Stimulated activated CD8-positive, alpha-beta memory T cell treated with anti-CD3 and anti-CD28 coated beads, Interleukin-4, amount 100 ng/mL, for 1 hour (primary cell): ENCODE measurements at regions not wholly inside any gene's neighbourhood (a gene's known extent, or its start where the extent isn't known, plus 50 kb on each side); places are given as distances from the start of the nearest gene placed in this dataset.
"Not testable (repeated sequence)": the region's sequence is repeated elsewhere in the genome, so short reads cannot be mapped to it uniquely, and the experiment has no call there.

Experiments
- DNase-seq, 2 donors: peaks; one replicate each; pipeline ENCODE4 v3.0.0-alpha.2; 2020; ENCODE audit warnings: low read depth in 2 of 2, low spot score in 1 of 2

DNA sequence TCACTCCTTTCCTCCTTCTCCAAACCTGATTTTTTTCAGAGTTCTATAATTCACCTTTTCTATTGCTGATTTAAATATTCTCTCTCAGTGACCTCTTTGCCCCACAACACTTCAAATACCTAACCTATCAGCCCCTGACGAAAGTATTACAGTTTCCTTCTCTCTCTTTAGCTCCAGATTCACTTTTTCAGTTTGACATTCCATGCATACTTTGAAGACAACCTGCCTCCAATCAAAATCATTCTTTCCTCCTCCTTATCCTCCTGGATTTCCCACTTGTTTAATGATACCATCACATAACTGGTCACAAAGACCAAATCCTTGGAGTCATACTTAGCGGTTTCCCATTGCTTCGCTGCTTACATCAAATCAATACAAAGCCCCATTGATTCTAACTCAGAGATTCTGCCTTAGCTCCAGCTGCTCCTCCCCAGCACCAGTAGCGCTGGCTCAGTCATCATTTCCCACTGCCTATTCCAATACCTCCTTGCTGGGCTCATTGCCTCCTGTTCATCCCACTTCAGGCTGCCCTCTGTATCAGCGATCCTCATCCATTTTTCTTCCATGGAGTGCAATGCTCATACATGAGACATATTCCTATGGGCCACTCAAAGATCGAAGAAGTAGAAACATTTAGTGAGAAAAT, 240.1 kb downstream of the ZNF92 start:
- not testable (repeated sequence) for DNase-seq

DNA sequence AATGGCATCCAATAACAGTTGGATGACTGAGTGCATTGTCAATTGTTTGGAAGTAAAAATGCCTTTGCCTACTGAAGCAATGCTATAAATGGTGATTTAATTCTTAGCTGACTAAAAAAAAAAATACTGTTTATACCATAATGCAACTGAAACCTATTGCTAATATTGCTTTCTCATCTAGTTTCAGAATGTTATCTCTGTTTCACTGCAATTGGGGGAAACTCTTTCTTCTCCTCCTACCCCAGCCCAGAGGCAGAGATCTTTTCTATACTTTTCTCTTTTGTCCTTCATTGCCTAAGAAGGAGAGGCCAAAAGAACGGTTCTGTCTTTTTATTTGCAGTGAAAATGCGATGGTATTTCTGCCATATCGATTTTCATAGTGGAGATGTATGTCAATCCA, 242.5 kb downstream of the ZNF92 start:
- DNase-seq, result not testable (repeated sequence)

DNA sequence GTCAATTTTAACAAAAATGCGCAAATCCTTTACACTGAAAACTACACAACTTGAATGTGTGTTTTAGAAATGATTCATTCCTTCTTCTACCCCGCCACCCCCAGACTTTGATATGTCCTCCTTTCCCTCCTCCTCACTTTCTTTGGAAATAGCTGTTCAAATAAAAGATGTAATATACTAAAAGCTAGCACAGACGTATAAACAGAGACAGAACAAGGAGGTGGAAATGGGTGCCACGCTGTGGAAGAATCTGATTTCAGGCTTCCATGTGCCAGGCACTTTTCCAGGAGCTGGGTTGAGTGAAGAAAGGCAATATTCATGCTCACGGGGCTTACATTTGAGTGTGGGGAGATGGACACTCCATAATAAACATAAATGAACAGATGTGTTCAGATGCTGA, 246.6 kb downstream of the ZNF92 start:
- not testable (repeated sequence) for DNase-seq

DNA sequence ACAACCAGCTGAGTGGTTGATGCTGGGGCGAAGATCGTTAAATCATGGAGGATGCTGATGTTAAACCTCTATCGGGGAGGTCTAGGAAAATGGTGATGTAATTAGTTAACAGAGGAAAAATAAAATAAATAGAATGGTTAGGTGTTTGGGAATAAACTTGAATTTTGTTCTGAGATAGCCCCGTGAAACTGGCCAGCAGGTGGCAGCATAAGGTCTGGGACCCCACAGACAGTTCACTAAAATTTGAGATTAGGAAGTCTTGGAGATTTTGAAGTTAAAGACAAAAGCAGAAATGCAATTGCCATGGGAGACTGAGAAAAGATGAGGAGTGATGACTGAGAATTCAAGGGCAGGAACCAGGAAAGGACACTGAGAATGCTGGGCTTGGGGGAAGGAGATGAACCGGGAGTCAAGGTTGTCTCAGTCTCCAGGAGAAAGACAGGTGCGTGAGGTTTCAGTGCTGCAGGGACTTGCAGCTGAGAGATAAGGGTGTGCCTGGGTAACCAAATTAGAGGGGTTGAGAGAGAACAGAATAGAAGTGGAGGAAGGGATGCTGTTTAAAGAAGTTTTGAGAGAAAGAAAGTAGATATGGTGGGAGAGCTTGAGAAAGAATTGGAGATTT, 248.0 kb downstream of the ZNF92 start:
- DNase-seq, result not testable (repeated sequence)

DNA sequence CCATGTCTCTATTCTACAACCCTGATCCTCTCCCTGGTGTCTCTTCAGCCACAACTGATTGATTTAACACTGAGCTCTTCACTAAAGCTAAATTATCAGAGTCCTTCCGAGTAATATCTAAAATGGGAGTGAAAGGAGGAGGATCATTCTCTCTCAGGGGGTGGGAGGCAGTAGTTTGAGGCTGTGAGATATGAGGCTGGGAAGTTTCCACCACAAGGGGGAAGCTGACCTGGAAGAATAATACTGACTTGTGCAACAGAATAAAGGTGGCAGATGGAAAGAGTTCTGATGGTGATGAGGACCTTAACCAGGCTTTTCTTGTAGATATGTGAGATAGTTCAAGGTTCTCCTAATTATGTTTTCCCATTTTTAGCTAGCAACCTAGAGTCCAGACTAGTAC, 241.6 kb upstream of the VKORC1L1 start:
- DNase-seq, result not testable (repeated sequence)

DNA sequence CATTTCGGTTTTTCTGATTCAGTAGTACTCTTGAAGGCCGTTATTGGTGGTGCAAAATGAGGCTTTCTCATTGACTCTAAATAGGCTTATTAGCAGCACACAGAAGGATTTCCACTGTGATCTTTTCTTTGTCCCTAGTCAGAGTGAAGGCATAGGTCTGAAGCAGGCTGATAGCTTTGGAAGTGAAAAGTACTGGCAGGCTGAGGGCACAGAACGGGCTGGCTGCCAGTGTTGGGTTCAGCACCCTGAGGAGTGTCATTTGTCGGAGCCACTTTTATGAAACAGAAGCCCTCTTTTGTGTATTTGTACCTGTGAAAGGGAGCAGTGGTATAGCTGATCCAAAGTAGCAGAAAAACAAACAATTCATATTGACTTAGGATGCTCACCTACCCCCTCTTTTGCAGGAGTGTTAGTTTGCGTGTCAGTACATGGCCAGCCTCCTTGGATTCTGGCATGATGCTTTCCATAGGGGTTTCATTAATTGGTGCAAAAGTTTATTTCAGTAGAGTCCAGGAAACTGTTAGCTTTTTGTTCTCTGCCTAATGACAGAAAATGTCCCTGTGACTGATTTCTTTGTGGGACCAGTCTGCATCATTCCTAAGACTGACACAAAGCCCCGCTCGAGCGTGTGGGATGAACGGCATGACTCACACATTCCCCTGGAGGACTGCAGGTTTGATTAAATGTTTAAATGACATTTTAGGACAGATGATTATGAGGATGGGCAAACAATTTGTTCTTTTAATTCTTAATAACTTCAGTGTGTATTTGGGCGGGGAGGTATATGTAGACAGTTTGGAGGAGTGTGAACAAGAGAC, 239.1 kb upstream of the VKORC1L1 start:
- DNase-seq, result not testable (repeated sequence)

DNA sequence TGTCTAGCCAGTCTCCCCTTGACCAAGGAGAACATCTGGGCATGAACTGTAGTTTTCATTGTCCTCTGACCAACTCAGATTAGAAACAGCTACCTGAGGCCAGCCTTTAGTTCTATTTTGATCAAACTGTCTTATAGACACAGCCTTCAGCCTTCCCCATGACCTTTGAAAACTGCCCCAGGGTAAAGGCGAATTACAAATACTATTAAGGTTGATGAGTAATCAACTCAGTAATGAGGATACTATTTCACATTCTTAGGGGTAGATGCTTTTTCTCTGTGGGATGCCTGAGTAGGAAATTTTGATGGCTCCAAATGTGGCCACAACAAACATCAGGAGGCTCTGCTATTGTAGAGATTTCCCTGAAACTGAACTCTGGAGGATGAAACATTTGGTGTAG, 234.0 kb upstream of the VKORC1L1 start:
- not testable (repeated sequence) for DNase-seq

DNA sequence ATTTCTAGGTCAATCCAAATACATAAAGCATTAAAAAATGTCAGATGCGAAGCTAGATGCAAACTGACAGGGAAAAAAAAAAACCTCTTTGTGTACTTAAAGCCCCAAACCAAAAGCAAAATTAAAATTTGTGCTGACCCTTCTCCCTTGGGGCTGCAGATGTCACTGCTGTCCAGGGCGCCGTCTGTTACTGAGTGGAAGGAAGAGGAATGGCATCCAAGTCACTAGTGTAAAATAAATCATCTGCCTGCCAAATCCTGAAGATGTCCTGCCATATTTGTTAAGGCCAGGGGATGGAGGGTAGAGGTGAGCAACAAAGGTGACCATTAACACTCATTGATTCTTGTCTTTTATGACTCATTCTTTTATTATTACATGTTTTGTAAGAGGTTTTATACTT, 233.2 kb upstream of the VKORC1L1 start:
- DNase-seq, result not testable (repeated sequence)

DNA sequence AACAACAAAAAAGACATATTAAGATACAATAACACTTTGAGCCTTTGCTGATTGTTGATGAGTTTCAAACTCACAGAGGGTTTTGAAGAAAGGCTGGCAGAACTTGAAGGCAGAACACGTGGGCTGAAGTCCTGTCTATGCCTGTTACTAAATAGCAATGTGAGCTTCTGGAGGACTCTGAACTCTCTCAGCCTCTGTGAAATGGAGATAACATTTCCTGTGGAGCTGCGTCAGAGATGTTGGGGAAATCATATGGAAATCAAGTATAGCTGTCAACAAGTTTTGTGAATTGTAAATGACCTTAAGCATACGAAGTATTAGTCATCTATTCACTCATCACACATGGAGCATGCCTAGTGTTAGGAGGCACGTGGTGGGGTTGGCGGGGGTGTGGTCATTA, 229.4 kb upstream of the VKORC1L1 start:
- not testable (repeated sequence) for DNase-seq

DNA sequence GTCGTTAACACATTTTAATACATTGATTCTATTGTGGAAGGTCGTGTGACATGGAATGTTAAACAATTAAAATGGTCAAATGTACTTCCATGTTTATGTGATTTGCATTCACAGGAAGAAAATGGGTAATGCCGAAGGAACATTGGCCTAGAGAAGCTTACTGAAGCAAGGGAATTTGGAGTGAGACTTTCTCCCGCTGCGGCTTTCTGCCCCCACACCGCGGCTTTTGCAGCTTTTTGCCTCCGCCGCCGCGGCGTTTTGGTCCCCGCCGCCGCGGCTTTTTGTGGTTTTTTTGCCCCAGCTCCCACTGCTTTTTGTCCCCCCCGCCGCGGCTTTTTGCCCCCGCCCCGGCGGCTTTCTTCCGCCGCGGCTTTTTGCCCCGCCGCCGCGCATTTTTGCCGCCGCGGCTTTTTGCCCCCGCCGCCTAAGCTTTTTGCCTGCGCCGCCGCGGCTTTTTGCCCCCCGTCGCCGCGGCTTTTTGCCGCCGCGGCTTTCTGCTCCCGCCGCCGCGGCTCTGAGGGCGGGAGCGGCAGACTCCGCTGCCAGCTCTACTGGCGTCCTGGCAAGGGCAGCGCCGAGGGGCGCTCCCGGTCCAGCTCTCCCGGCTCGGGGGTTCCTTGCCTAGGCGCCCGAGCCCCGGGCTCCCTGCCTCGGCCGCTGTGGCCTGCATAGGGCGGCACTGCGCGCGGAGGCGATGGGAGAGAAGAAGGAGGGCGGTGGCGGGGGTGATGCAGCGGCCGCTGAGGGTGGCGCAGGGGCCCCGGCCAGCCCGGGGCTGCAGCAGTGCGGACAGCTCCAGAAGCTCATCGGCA, 225.5 kb upstream of the VKORC1L1 start:
- not testable (repeated sequence) for DNase-seq

DNA sequence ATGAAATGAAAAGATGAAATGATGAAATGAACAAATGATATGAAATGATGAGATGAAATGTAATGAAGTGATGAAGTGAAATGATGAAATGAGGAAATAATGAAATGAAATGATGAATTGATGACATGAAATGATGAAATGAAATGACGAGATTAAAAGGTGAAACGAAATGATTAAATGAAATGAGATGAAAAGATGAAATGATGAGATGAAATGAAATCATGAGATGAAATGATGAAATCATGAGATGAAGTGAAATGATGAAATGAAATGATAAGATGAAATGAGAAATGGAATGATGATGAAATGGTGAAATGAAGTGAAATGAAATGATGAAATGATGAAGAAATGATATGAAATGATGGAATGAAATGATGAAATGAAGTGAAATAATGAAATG, 221.7 kb upstream of the VKORC1L1 start:
- DNase-seq, result not testable (repeated sequence)

DNA sequence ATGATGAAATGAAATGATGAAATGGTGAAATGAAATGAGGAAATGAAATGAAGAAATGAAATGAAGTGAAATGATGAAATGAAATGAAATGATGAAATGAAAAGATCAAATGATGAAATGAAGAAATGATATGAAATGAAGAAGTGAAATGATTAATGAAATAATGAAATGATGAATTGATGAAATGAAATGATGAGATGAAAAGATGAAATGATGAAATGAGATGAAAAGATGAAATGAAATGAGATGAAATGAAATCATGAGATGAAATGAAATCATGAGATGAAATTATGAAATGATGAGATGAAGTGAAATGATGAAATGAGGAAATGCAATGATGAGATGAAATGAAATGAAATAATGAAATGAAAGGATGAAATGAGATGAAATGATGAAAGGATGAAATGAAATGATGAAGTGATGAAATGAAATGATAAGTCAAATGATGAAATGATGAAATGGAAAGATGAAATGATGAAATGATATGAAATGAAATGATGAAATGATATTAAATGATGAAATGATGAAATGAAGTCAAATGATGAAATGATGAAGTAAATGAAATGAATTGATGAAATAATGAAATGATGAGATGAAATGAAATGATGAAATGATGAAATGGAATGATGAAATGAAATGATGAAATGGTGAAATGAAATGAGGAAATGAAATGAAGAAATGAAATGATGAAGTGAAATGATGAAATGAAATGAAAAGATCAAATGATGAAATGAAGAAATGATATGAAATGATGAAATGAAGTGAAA, 220.9 kb upstream of the VKORC1L1 start:
- not testable (repeated sequence) for DNase-seq

DNA sequence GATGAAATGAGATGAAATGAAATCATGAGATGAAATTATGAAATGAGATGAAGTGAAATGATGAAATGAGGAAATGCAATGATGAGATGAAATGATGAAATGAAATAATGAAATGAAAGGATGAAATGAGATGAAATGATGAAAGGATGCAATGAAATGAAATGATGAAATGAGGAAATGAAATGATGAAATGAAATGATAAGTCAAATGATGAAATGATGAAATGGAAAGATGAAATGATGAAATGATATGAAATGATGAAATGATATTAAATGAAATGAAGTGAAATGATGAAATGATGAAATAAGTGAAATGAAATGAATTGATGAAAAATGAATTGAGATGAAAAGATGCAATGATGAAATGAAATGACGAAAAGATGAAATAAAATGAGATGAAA, 220.2 kb upstream of the VKORC1L1 start:
- not testable (repeated sequence) for DNase-seq

DNA sequence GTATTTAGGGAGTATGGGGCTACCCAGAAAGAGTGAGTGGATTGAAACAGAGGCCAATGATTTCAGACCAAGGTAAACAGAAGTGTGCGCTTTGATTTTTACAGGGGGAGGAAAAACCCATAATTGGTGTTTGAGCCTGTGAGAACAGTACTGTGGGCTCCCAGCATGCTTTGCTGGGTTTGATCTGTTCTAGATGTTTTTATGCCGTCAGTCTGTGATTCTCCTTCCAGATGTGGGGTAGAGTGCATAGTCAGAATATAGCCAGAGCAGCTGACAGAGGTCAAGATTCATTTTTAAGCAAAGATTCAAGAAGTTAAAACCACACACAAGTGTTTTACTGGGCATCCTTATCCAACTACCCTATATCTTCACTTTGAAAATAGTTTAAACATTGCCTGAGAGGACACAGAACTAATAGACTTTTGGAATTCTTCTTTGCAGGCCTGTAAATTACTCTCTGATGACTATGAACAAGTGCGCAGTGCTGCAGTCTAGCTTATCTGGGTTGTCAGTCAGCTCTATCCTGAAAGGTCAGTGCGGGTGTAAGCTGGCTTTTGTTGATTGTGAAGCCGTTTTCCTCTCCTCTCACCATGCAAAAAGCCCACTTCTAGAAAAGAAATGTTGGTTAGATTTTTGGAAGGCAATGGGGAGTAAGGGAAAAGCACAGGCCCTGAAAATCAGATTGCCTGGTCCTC, 216.2 kb upstream of the VKORC1L1 start:
- not testable (repeated sequence) for DNase-seq

DNA sequence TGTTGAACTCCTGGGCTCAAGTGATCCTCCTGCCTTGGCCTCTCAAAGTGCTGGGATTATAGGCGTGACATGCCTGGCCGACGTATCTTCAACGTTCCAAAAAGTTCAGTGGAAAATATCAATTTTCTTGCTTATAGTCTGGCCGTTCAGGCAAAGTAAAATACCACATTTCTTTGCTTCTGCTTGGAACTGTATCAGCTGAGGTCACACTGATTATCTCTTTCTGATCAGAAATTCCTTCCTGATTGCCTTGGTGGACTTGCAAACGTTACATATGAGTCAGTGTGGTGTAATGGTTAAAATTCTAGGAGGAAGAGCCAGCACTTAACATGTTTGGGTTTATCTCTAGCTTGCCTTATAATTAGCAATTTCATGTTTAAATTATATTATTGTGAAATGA, 189.5 kb upstream of the VKORC1L1 start:
- not testable (repeated sequence) for DNase-seq

DNA sequence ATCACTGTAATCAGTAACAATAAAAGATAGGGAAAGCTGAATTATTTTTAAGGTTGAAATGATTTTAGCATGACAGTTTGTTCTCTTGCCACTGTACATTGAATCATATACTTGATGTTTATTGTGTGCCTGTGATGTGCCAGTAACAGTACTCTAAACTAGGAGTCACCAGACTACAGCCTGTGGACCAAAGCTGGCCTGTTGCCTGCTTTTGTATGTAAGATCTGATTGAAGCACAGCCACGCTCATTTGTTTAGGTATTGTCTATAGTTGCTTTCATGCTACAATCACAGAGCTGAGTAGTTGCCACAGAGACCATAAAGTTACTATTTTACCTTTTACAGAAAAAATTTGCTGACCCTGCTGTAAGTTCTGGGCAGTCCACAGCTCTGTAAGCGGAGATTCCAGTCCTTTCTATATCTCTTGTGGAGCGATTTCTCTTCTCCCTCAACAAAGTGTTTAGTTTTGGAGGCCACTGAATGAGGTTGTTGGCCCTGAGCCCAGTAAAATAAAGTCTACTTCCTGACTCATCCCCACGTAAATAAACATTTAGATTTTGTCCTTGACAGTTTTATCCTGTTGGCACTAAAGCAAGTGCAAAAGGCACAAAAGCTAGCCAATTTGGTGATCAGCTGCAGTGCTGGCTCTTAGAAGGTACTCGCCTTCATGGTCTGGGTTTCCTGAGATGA, 173.7 kb upstream of the VKORC1L1 start:
- DNase-seq, result not testable (repeated sequence)

DNA sequence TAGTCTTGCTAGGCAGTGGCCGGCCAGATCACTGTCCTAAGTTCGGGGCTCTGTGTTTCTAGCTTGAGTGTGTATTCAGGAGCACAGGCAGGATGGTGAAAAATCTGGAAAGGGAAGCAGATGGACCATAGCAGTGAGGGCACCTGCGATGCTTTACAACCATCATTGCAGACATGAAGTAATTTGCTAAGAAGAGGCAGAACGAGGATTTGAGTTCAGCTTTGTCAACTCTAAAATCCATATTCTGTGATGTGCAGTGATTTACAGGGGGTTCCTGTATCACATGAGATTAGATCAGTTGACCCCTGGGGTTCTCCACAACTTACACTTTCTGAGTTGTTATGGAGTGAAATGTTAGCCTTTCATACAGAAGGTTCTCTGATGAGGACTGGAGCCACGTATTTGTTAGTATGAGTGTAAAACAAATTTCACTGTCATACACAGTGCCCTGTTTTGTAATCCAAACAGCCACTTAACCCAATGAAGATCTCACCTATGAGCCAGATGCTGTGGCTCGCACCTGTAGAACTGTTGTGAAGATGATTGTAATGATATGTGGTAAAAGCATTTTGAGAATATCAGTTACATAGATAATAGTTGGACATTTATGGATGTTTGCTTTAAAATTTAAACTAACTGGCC, 173.0 kb upstream of the VKORC1L1 start:
- DNase-seq, result not testable (repeated sequence)

DNA sequence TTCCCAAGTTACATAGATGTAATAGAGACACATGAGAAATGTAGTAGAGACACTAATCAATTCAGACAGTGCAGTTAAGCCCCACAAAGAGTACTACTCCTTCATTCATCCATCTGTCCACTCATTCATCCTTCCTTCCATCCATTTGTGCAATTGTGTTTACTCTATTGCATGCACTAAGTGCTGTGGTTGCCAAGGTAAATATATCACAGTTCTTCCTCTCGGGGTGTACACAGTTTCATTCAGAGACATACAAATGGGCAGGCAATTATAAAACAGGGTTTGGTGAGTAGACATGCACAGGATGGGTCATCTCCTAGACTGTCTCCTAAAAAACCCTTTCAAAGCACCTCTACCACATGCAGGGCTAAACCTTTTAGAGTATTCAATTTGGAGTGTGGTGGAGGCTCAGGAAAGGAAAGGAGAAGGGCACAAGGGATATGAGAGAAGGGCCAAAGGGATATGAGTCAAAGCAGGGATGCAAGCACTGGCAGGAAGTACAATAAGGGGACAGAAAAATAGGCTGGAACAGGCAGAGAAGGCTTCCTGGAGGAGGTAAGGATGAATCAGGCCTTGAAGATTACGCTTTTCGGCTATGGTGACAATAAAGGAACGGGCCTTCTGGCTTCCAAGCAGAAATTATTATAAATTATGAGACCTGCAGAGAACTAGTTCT, 153.6 kb upstream of the VKORC1L1 start:
- DNase-seq, result not testable (repeated sequence)
